CD4-positive, alpha-beta memory T cell (primary cell): ENCODE measurements at regions not wholly inside any gene's neighbourhood (a gene's known extent, or its start where the extent isn't known, plus 50 kb on each side); places are given as distances from the start of the nearest gene placed in this dataset.

Experiments used
- CTCF ChIA-PET: fragments of 350-600 bp; sonication (Branson Sonifier 250); formaldehyde crosslinking; loops from one replicate; lab custom pipeline; 2021; ENCODE audit warnings: inconsistent platforms; ENCODE audit not compliant: partially characterized antibody; lab: Charles Lee
- POLR2A ChIA-PET: fragments of 350-600 bp; sonication (Branson Sonifier 250); formaldehyde crosslinking; loops from one replicate; lab custom pipeline; 2021; ENCODE audit not compliant: partially characterized antibody; lab: Charles Lee
- DNase-seq, 5 donors: peaks; one replicate each; pipeline versions ENCODE4 v3.0.0 to v3.0.0-alpha.2; 2020 to 2022; ENCODE audit warnings: mixed read lengths in 1 of 5
- H3K27ac ChIP-seq: one replicate; pipeline ENCODE4 v1.7.0; 2013; ENCODE audit warnings: low read depth, low read length
- H3K27me3 ChIP-seq: 2 replicates; pipeline ENCODE4 v1.7.0; 2013; ENCODE audit warnings: mild to moderate bottlenecking, low read length, moderate library complexity; ENCODE audit not compliant: insufficient read depth
- H3K36me3 ChIP-seq: 2 replicates; pipeline ENCODE4 v1.7.0; 2013; ENCODE audit warnings: mild to moderate bottlenecking, low read length, moderate library complexity; ENCODE audit not compliant: insufficient read depth
- H3K4me1 ChIP-seq: 2 replicates; pipeline ENCODE4 v1.7.0; 2013; ENCODE audit warnings: mild to moderate bottlenecking, low read length, moderate library complexity; ENCODE audit not compliant: insufficient read depth
- H3K4me3 ChIP-seq, 2 donors: one replicate each; pipeline ENCODE4 v1.7.0; 2013; ENCODE audit warnings: low read length in 2 of 2, mild to moderate bottlenecking in 1 of 2
- H3K9me3 ChIP-seq, 2 donors: one replicate each; pipeline ENCODE4 v1.7.0; 2013; ENCODE audit warnings: low read length in 2 of 2, control low read depth in 1 of 2; ENCODE audit not compliant: control insufficient read depth in 1 of 2
- H3K27ac Mint-ChIP-seq, 7 donors: one replicate each; pipeline ENCODE4 v1.8.0; 2020 to 2021; ENCODE audit warnings: mixed read lengths in 7 of 7, mild to moderate bottlenecking in 6 of 7, inconsistent platforms in 3 of 7, moderate library complexity in 3 of 7
- H3K27me3 Mint-ChIP-seq, 2 donors: one replicate each; pipeline ENCODE4 v1.8.0; 2020 to 2021; ENCODE audit warnings: mixed read lengths in 2 of 2
- H3K36me3 Mint-ChIP-seq, 2 donors: one replicate each; pipeline ENCODE4 v1.8.0; 2020 to 2021; ENCODE audit warnings: mixed read lengths in 2 of 2, inconsistent platforms in 1 of 2, mild to moderate bottlenecking in 1 of 2
- H3K4me1 Mint-ChIP-seq, 4 donors: one replicate each; pipeline ENCODE4 v1.8.0; 2020 to 2021; ENCODE audit warnings: mixed read lengths in 4 of 4, mild to moderate bottlenecking in 1 of 4
- H3K4me3 Mint-ChIP-seq, 8 donors: one replicate each; pipeline ENCODE4 v1.8.0; 2020 to 2021; ENCODE audit warnings: mixed read lengths in 8 of 8, mild to moderate bottlenecking in 7 of 8, moderate library complexity in 6 of 8, inconsistent platforms in 3 of 8
- H3K9me3 Mint-ChIP-seq, 8 donors: one replicate each; pipeline ENCODE4 v1.8.0; 2020 to 2021; ENCODE audit warnings: mixed read lengths in 8 of 8, mild to moderate bottlenecking in 5 of 8, inconsistent platforms in 3 of 8, moderate library complexity in 1 of 8
- intact Hi-C: fragments of 100-400 bp; cut with micrococcal nuclease; formaldehyde crosslinking; loops from one replicate; pipeline ENCODE4 v1.15.1; 2023

DNA sequence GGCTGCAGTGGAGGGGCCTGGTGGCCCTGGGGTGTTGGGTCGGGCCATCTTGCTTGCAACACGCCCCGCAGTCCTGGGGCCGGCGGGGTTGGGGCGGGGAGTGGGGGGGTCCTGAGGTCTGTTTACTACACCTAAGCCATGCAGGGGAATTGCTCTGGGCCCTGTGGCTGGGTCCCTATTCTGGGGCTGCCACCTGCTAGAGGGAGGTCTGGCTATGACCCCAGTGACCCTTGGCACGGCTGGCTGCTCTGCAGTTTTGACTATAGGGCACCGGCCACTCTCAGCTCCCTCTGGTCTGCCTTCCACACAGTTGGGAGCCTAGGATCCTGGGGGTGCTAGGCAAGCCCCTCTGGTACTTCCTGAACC lies 170.6 kb upstream of the GLI2 start:
- no peak overlapping the region for H3K4me3 ChIP-seq
- no peak overlapping the region for H3K27ac ChIP-seq
- no peak overlapping the region for H3K27ac Mint-ChIP-seq
- H3K36me3 ChIP-seq = no peaks in the 10 kb centered on the region
- H3K4me1 ChIP-seq = no peaks in the 10 kb centered on the region
- no peaks in the 10 kb centered on the region for H3K9me3 ChIP-seq
- DNase-seq = no peak
- H3K9me3 Mint-ChIP-seq = no peaks in the 10 kb centered on the region
- H3K4me1 Mint-ChIP-seq = no peaks in the 10 kb centered on the region
- no peaks in the 10 kb centered on the region for H3K36me3 Mint-ChIP-seq
- ChIA-PET POLR2A (no interaction called here), CTCF (no interaction called here)
- intact Hi-C loops = no loop called here
- no peak overlapping the region for H3K4me3 Mint-ChIP-seq
- peaks cover 0 to 2% of the 10 kb centered on the region in 2 donors for H3K27me3 Mint-ChIP-seq
- H3K27me3 ChIP-seq = no peaks in the 10 kb centered on the region

DNA sequence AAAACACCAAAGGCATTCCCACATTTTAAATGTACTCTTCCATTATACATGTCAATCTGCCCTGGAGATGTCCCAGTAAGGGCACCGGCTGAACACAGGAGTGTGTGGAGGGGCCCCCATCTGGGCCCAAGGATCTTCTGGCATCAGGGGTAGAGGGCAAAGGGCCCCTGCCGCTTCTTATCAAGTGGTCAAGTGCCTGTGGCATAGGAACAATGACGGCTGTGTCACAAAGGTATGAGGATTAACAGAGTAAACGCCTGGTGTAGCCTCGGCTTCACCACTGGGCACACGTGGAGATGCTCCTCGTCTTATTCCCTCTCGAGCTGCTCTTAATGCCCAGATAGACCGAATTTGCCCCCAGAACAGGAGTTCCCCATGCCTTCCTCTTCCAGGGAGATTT lies 169.7 kb upstream of the GLI2 start:
- Histone ChIP-seq H3K4me3 (no peak overlapping the region), H3K9me3 (no peaks in the 10 kb centered on the region), H3K27ac (no peak overlapping the region), H3K4me1 (no peaks in the 10 kb centered on the region), H3K36me3 (no peaks in the 10 kb centered on the region), H3K27me3 (no peaks in the 10 kb centered on the region)
- H3K4me1 Mint-ChIP-seq = no peaks in the 10 kb centered on the region
- no peaks in the 10 kb centered on the region for H3K36me3 Mint-ChIP-seq
- H3K9me3 Mint-ChIP-seq = no peaks in the 10 kb centered on the region
- POLR2A ChIA-PET = no interaction called here
- CTCF ChIA-PET = no interaction called here
- peaks cover 0 to 2% of the 10 kb centered on the region in 2 donors for H3K27me3 Mint-ChIP-seq
- H3K4me3 Mint-ChIP-seq = no peak overlapping the region
- H3K27ac Mint-ChIP-seq = no peak overlapping the region
- no peak for DNase-seq
- intact Hi-C loops = no loop called here

DNA sequence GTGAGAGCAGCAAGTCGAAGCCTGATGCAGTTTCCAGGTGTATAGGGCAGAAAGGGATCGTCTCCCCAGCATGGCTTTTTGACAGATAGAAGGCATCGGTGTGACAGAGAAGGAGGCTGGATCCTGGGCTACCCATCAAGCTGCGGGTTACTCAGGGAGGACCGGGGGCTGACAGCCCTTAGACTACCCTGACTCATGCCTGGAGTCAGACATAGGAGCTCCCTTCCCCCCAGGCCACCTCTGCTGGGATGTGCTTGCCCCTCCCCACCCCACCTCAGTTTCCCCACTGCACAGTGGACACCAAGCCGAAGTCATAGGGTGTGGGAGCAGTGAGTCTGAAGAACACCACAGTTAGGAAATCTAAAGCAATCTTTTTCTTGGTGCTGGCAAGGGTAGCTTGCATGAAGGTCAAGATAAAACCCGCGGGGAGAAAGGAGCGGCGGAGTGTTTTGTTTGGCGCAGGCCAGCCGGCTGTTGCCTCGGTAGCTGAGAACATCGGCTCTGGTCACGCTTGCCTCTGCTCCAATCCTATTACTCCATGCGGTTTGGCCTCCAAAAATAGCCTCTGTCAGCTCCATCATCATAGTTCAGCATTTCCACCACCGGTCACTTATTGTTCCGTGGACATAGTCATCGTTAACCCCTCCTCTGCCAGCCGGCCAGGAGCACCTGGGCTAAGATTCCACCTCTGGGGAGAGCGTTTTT lies 169.2 kb upstream of the GLI2 start:
- H3K36me3 Mint-ChIP-seq = no peaks in the 10 kb centered on the region

DNA sequence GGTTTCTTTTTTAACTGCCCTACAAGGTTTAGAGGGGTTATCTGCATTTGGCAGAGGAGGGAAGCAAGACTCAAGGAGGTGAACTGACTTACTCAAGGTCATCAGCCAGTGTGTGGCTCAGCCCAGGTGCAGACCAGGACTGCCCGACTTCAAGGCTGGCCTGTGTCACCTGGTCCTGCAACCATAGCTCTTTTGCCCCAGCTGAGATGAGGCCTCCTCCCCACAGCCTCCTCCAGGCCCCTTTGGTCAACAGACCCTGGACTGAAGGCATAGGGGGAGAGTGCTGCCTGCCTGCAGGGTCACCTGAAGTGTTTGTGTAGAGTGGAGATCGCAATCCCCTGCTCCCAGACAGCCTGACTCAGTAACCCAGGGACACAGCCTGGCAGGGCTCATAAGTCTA lies 168.5 kb upstream of the GLI2 start:
- peaks cover 0 to 1% of the 10 kb centered on the region in 2 donors for H3K27me3 Mint-ChIP-seq
- POLR2A ChIA-PET = no interaction called here
- H3K27ac ChIP-seq = no peak overlapping the region
- CTCF ChIA-PET = no interaction called here
- no peaks in the 10 kb centered on the region for H3K9me3 ChIP-seq
- intact Hi-C loops = no loop called here
- H3K4me1 ChIP-seq = no peaks in the 10 kb centered on the region
- no peak overlapping the region for H3K4me3 Mint-ChIP-seq
- no peak overlapping the region for H3K4me3 ChIP-seq
- no peak for DNase-seq
- no peaks in the 10 kb centered on the region for H3K36me3 Mint-ChIP-seq
- H3K36me3 ChIP-seq = no peaks in the 10 kb centered on the region
- H3K9me3 Mint-ChIP-seq = no peaks in the 10 kb centered on the region
- H3K27me3 ChIP-seq = no peaks in the 10 kb centered on the region
- no peak overlapping the region for H3K27ac Mint-ChIP-seq
- H3K4me1 Mint-ChIP-seq = no peaks in the 10 kb centered on the region

More for the DNA sequence above, 169.2 kb upstream of the GLI2 start:
- Mint-ChIP-seq H3K27ac (no peak overlapping the region), H3K27me3 (peaks cover 0 to 3% of the 10 kb centered on the region in 2 donors), H3K4me3 (no peak overlapping the region), H3K4me1 (no peaks in the 10 kb centered on the region), H3K9me3 (no peaks in the 10 kb centered on the region)
- DNase-seq = no peak
- Histone ChIP-seq H3K27me3 (no peaks in the 10 kb centered on the region), H3K4me3 (no peak overlapping the region), H3K27ac (no peak overlapping the region), H3K4me1 (no peaks in the 10 kb centered on the region), H3K36me3 (no peaks in the 10 kb centered on the region), H3K9me3 (no peaks in the 10 kb centered on the region)
- intact Hi-C loops = no loop called here
- ChIA-PET POLR2A (no interaction called here), CTCF (no interaction called here)

DNA sequence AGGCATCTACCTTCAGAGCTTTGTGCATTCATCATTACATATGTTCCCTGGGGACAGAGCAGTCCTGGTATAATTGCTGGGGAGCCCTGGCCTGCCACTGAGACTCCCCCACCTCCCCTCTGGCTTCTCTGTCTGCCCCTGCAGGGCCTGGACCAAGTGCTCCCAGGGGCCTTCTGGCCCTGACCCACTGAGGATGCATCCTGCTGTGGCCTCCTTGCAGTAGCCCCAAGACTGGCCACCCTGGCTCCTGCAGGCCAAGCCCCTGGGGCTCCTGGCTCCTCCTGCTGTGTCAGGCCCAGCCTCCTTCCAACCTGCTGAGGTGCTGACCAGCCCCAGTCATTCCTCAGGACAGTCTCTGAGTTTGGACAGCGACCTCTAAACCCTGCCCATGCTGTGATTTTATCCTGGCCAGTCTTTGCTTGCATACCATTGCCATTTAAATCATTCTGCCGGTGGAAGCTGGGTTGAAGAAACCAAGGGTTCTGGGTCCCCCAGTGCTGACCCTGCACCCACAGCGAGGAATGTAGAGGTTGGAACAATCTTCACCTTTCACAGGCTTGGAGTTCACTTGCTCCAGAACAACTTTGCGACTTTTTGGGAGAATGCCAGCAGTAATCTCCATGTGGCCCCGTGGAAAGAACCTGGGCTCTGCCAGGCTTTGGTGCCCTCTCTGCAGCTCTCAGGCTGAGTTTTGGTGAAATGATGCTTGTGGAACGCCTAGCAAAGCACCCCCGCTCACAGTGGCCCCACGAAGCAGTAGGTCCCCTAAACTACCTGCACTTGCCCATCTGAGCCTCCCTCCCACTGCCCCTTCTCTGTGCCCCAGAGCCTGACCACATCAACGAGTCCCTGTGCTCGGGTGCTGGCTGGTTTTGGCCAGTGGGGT lies 167.3 kb upstream of the GLI2 start:
- H3K27me3 Mint-ChIP-seq = peaks cover 0 to 4% of the 10 kb centered on the region in 2 donors
- no peaks in the 10 kb centered on the region for H3K36me3 ChIP-seq
- ChIA-PET CTCF (no interaction called here), POLR2A (no interaction called here)
- no peaks in the 10 kb centered on the region for H3K9me3 Mint-ChIP-seq
- no peak overlapping the region for H3K27ac ChIP-seq
- H3K4me3 ChIP-seq = no peak overlapping the region
- no peaks in the 10 kb centered on the region for H3K36me3 Mint-ChIP-seq
- H3K9me3 ChIP-seq = no peaks in the 10 kb centered on the region
- DNase-seq = no peak
- H3K27me3 ChIP-seq = no peaks in the 10 kb centered on the region
- no peaks in the 10 kb centered on the region for H3K4me1 Mint-ChIP-seq
- no peaks in the 10 kb centered on the region for H3K4me1 ChIP-seq
- H3K4me3 Mint-ChIP-seq = no peak overlapping the region
- H3K27ac Mint-ChIP-seq = no peak overlapping the region
- intact Hi-C loops = no loop called here

DNA sequence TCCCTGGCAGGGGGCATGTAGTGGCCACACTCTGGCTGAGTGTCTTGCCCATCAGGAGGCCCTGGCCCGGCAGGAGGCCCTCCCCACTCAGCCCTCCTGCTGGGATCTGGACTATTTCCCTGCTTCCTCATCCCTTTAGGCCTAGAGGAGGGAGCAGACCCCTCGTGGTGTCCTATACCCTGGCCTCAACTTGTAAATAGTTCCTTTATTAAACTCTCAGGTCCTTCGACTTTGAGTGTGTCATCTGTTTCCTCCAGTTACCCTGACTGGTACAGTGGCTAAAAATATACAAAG lies 166.7 kb upstream of the GLI2 start:
- Histone ChIP-seq H3K27ac (no peak overlapping the region), H3K36me3 (no peaks in the 10 kb centered on the region), H3K4me3 (no peak overlapping the region), H3K4me1 (no peaks in the 10 kb centered on the region), H3K9me3 (no peaks in the 10 kb centered on the region), H3K27me3 (no peaks in the 10 kb centered on the region)
- H3K4me1 Mint-ChIP-seq = no peaks in the 10 kb centered on the region
- POLR2A ChIA-PET = no interaction called here
- peaks cover 0 to 6% of the 10 kb centered on the region in 2 donors for H3K27me3 Mint-ChIP-seq
- CTCF ChIA-PET = no interaction called here
- H3K9me3 Mint-ChIP-seq = no peaks in the 10 kb centered on the region
- intact Hi-C loops = no loop called here
- H3K36me3 Mint-ChIP-seq = no peaks in the 10 kb centered on the region
- H3K4me3 Mint-ChIP-seq = no peak overlapping the region
- no peak overlapping the region for H3K27ac Mint-ChIP-seq
- no peak for DNase-seq

DNA sequence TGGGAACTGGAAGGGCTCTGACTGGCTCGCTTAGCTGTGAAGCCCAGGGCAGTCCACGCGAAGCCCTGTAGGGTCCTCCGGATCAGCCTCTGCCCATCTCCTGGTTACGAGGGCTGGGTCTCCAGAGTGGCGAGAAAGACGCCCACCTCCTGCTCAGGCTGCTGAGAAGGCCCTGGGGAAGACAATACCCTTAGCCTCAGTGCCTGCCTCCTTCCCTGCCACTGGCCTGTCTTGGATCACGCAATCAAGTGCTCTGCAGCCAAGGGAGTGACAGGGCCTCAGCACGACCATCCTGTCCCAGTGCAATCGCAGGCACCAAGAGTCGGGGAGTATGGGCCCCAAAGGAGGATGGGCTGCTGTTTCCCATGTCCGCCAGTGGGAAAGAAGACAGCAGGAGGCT lies 165.7 kb upstream of the GLI2 start:
- intact Hi-C loops = no loop called here
- Mint-ChIP-seq H3K27ac (no peak overlapping the region), H3K9me3 (no peaks in the 10 kb centered on the region), H3K27me3 (peaks cover 5 to 8% of the 10 kb centered on the region in 2 donors), H3K4me1 (no peaks in the 10 kb centered on the region), H3K36me3 (no peaks in the 10 kb centered on the region), H3K4me3 (no peak overlapping the region)
- no peak for DNase-seq
- ChIA-PET POLR2A (no interaction called here), CTCF (no interaction called here)
- no peaks in the 10 kb centered on the region for H3K9me3 ChIP-seq
- no peak overlapping the region for H3K27ac ChIP-seq
- H3K4me1 ChIP-seq = no peaks in the 10 kb centered on the region
- H3K4me3 ChIP-seq = no peak overlapping the region
- no peaks in the 10 kb centered on the region for H3K27me3 ChIP-seq
- no peaks in the 10 kb centered on the region for H3K36me3 ChIP-seq
